ENCODE measurements at regions not wholly inside any gene's neighbourhood (a gene's known extent, or its start where the extent isn't known, plus 50 kb on each side); places are given as distances from the start of the nearest gene placed in this dataset.

- H3K27ac ChIP-seq, result no peak overlapping the region
- no peak overlapping the region for H3K4me3 ChIP-seq (ENCODE audit: low read depth, low read length)
- TF ChIP-seq CTCF (IDR thresholded peaks at IDR 0.05; ENCODE audit: low read depth, low read length, missing control alignments), result no peak
- no peak for DNase-seq
- in situ Hi-C loops (cut with HindIII; ENCODE audit: low pct_ligation_motif_present, low sequenced_read_pairs), result no loop called here
- no peaks in the 10 kb centered on the region for H3K27me3 ChIP-seq (replicated peaks)
- no peaks in the 10 kb centered on the region for H3K36me3 ChIP-seq (replicated peaks)
These were observed 114.1 kb upstream of the SOX1 start for GRCh38 chr13:111952814-111953213.

- TF ChIP-seq CTCF (IDR thresholded peaks at IDR 0.05; ENCODE audit: low read depth, low read length, missing control alignments), result no peak
- no peak for DNase-seq
- Histone ChIP-seq H3K27me3 (replicated peaks) (no peaks in the 10 kb centered on the region), H3K36me3 (replicated peaks) (no peaks in the 10 kb centered on the region), H3K27ac (no peak overlapping the region), H3K4me3 (ENCODE audit: low read depth, low read length) (no peak overlapping the region)
- in situ Hi-C loops (cut with HindIII; ENCODE audit: low pct_ligation_motif_present, low sequenced_read_pairs), result no loop called here
These were observed 113.3 kb upstream of the SOX1 start for GRCh38 chr13:111953546-111954178.

GRCh38 chr13:111954661-111955411 is 112.1 kb upstream of the SOX1 start:
- H3K27ac ChIP-seq, result no peak overlapping the region
- TF ChIP-seq CTCF (IDR thresholded peaks at IDR 0.05; ENCODE audit: low read depth, low read length, missing control alignments), result no peak
- DNase-seq, result no peak
- no peak overlapping the region for H3K4me3 ChIP-seq (ENCODE audit: low read depth, low read length)
- H3K27me3 ChIP-seq (replicated peaks), result no peaks in the 10 kb centered on the region
- H3K36me3 ChIP-seq (replicated peaks), result no peaks in the 10 kb centered on the region
- in situ Hi-C loops (cut with HindIII; ENCODE audit: low pct_ligation_motif_present, low sequenced_read_pairs), result no loop called here

DNA sequence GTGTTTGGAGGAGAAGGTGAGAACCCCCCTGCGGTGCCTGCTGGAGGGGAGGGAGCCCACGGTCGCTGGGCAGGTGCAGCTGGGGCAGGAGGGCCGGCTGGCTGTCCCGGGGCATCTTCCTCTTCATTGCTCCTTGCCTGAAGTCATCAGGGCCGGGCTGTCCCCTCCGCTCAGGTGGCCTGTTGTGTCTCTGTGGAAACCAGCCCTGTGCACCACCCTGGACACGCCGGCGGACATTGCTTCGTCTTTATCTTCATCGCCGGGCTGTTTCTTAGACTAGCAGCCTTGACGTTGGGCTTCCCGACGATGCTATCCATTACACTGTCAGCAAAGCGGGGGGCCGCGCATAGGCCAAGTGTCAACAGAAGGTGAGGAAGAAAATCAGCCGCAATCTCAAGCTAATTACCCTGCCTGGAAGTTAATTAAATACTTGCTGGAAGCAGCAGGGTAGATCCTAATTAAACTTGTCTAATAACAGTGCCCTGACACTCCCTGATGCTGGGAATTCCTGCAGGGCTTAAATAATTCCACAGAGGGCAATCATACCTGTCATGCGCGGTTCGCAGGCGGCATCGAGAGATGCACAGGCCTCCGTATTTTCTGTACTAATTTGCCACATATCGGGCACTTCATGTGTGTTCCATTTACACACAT is 111.4 kb upstream of the SOX1 start:
- Histone ChIP-seq H3K27me3 (replicated peaks) (no peaks in the 10 kb centered on the region), H3K4me3 (ENCODE audit: low read depth, low read length) (no peak overlapping the region), H3K36me3 (replicated peaks) (no peaks in the 10 kb centered on the region), H3K27ac (no peak overlapping the region)
- no peak for TF ChIP-seq CTCF (IDR thresholded peaks at IDR 0.05; ENCODE audit: low read depth, low read length, missing control alignments)
- in situ Hi-C loops (cut with HindIII; ENCODE audit: low pct_ligation_motif_present, low sequenced_read_pairs), result no loop called here
- no peak for DNase-seq

DNA sequence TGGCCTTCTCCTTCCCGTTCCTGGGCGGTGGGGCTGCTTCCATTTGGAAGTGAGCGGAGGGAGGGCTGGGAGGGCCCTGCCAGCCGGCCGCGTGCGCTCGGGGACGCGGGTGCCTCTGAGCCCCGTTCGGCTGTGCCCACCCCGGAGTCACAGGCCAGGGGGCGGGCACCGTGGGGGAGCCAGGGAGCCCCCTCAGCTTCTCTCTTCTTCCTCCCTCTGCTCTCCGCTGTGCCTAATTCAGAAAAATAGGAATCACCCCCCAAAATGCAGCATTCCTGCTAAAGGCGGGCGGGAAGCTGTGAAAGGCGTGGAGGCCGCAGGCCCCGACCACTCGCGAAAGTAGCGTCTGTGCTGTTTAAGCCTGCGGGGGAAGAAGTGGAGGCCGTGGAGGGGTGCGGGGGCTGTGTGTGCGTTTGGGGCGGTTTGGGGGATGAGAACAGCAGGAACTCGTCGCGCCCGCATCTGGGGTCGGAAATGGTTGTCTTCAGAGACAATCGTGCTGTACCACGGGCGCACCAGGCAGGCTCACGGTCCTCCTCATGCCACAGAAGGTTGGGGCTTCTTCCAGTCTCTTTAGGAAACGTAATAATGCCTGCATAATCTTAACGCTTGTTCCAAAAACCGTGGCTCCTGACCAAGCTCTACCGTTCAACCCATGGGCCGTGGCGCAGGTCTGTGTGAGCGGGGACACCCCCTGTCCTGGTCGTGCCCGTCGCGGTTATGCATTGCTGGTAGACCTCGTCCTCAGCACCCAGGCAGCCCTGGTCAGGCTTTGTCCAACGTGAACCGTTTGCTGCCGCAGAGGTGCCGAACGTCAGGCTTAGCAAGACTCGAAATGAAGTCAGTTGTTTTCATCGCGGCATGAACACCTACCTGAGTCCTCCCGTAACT is 110.4 kb upstream of the SOX1 start:
- H3K4me3 ChIP-seq (ENCODE audit: low read depth, low read length), result no peak overlapping the region
- no peak overlapping the region for H3K27ac ChIP-seq
- no peak for TF ChIP-seq CTCF (IDR thresholded peaks at IDR 0.05; ENCODE audit: low read depth, low read length, missing control alignments)
- no peak for DNase-seq
- H3K36me3 ChIP-seq (replicated peaks), result no peaks in the 10 kb centered on the region
- no peaks in the 10 kb centered on the region for H3K27me3 ChIP-seq (replicated peaks)
- in situ Hi-C loops (cut with HindIII; ENCODE audit: low pct_ligation_motif_present, low sequenced_read_pairs), result no loop called here
